T follicular helper cell (primary cell): ENCODE measurements at regions not wholly inside any gene's neighbourhood (a gene's known extent, or its start where the extent isn't known, plus 50 kb on each side); places are given as distances from the start of the nearest gene placed in this dataset.

Source experiments
- DNase-seq: peaks from one replicate; pipeline ENCODE4 v3.0.0-alpha.2; 2020; ENCODE audit warnings: low read depth

- no peak for DNase-seq
Observed at GRCh38 chr11:95353706-95354105, 122.7 kb upstream of the SESN3 start.

GRCh38 chr11:95352733-95353346, 121.8 kb upstream of the SESN3 start:
- DNase-seq = no peak

- no peak for DNase-seq
Observed at GRCh38 chr11:95349345-95349942, 118.4 kb upstream of the SESN3 start.

- no peak for DNase-seq
Observed at GRCh38 chr11:95346265-95346664, 115.3 kb upstream of the SESN3 start.

- no peak for DNase-seq
Observed at GRCh38 chr11:95345651-95346050, 114.6 kb upstream of the SESN3 start.

- no peak for DNase-seq
Observed at GRCh38 chr11:95344932-95345642, 114.1 kb upstream of the SESN3 start.

GRCh38 chr11:95341221-95341620, 110.2 kb upstream of the SESN3 start:
- no peak for DNase-seq

- DNase-seq = no peak
Observed at GRCh38 chr11:95339086-95339901, 108.3 kb upstream of the SESN3 start.

GRCh38 chr11:95338430-95338991, 107.5 kb upstream of the SESN3 start:
- no peak for DNase-seq

- DNase-seq = no peak
Observed at GRCh38 chr11:95337972-95338429, 107.0 kb upstream of the SESN3 start.

GRCh38 chr11:95337175-95337957, 106.4 kb upstream of the SESN3 start:
- no peak for DNase-seq

GRCh38 chr11:95335989-95336388, 105.0 kb upstream of the SESN3 start:
- no peak for DNase-seq

- DNase-seq = no peak
Observed at GRCh38 chr11:95331161-95331560, 100.2 kb upstream of the SESN3 start.

- DNase-seq = no peak
Observed at GRCh38 chr11:95330302-95330701, 99.3 kb upstream of the SESN3 start.

GRCh38 chr11:95327273-95327948, 96.4 kb upstream of the SESN3 start:
- no peak for DNase-seq

- no peak for DNase-seq
Observed at GRCh38 chr11:95325777-95326258, 94.8 kb upstream of the SESN3 start.

GRCh38 chr11:95324826-95325225, 93.8 kb upstream of the SESN3 start:
- no peak for DNase-seq

GRCh38 chr11:95322539-95322938, 91.5 kb upstream of the SESN3 start:
- DNase-seq = no peak

GRCh38 chr11:95318498-95318897, 87.5 kb upstream of the SESN3 start:
- no peak for DNase-seq

- no peak for DNase-seq
Observed at GRCh38 chr11:95308512-95309035, 77.6 kb upstream of the SESN3 start.
